ENCODE measurements at regions not wholly inside any gene's neighbourhood (a gene's known extent, or its start where the extent isn't known, plus 50 kb on each side); places are given as distances from the start of the nearest gene placed in this dataset.
"Not testable (repeated sequence)": the region's sequence is repeated elsewhere in the genome, so short reads cannot be mapped to it uniquely, and the experiment has no call there.

DNA sequence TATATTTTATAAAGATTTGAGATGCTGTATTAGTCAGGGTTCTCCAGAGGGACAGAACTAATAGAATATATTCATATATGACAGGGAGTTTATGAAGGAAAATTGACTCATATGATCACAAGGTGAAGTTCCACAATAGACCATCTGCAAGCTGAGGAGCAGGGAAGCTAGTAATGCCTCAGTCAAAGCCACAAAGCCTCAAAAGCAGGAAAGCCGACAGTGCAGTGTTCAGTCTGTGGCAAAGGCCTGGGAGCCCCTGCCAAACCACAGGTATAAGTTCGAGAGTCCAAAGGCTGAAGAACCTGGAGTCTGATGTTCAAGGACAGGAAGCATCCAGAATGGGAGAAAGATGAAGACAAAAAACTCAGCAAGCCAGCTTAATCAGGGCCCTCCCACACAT, 382.2 kb downstream of the LRRC70 start:
- DNase-seq = no peak

DNA sequence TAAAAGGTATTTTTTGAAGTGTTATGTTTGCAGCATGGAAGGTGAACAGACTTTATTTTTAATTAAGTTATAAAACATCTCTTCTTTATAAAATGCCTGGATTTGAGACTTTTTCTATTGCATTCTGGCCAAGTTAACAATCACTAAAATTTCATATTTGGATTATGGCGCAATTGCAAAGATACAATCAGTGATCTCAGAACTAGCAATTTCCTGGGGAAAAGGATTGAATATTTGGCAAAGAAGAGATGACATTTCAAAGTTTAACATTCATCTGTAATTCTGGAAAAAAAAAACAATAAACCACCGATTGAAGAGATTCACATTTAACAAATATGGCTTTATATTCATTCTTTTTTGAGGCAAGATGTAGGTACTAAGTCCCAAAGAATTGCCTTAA, 378.0 kb downstream of the LRRC70 start:
- no peak for DNase-seq

DNA sequence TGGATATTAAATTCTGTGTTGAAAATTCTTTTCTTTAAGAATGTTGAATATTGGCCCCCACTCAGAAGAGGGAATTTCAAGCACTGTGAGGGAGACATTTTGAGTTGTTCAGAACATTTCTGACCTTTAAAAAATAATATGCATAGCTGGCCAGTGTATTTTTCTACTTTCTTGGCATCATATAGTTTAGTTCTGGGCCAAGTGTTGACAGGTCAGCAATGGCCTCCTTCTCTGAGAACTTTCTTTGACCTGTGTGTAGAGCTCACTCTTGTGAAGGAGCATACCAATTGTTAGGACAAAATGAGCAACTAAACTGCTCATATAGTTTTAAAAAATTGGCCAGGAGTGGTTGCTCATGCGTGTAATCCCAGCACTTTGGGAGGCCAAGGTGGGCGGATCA, 376.0 kb downstream of the LRRC70 start:
- no peak for DNase-seq

DNA sequence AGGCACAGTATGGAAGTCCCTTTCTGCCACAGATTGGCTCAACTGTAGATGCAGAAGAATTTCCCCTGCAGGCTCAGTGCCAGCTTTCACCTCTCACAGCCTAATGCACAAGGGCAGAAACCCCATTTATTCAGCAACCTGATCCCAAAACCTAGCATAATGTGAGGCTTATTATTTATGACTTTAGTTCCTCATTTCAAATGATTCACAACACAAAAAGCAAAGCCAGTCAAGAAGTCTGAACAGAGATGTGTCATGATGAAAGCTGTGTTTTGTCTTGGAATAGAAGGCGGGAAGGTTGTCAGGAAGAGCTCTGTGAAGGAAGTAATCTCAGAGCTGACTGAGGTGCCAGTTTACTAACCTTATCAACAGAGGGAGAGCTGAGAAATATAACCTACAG, 369.7 kb downstream of the LRRC70 start:
- DNase-seq = no peak

DNA sequence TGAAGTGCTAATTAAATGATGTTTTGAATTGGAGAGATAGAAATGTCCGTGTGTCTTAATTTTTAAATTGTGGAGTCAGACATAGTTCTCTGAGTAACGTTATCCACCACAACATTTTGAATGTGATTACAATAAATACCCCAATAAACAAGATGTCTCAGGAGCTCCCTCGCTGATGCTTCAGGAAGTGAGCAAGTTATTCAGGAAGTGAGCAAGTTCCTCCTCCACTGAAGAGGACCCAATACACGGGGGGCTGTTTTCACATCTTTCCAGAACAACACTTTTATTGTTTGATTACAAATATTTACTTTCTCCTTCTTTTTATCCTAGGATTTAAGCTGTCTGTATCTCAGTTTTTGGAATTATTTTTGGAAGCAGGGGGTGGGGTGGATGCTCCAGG, 363.8 kb downstream of the LRRC70 start:
- DNase-seq = no peak

DNA sequence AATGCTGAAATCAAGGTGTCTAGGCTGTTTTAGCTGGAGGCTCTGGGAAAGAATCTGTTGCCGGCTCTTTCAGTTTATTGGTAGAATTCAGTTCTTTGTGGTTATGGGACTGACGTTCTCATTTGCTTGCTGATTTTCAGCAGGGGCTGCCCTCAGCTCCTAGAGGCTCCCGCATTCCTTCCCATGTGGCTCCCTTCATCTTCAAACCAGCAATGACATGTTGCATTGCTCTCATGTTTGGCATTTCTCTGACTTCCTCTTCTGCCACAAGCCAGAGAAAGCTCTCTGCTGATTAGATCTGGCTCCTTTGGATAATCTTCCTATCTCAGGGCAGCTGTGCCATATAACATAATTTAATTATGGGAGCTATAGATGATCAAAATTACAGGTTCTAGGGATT, 360.3 kb downstream of the LRRC70 start:
- no peak for DNase-seq

DNA sequence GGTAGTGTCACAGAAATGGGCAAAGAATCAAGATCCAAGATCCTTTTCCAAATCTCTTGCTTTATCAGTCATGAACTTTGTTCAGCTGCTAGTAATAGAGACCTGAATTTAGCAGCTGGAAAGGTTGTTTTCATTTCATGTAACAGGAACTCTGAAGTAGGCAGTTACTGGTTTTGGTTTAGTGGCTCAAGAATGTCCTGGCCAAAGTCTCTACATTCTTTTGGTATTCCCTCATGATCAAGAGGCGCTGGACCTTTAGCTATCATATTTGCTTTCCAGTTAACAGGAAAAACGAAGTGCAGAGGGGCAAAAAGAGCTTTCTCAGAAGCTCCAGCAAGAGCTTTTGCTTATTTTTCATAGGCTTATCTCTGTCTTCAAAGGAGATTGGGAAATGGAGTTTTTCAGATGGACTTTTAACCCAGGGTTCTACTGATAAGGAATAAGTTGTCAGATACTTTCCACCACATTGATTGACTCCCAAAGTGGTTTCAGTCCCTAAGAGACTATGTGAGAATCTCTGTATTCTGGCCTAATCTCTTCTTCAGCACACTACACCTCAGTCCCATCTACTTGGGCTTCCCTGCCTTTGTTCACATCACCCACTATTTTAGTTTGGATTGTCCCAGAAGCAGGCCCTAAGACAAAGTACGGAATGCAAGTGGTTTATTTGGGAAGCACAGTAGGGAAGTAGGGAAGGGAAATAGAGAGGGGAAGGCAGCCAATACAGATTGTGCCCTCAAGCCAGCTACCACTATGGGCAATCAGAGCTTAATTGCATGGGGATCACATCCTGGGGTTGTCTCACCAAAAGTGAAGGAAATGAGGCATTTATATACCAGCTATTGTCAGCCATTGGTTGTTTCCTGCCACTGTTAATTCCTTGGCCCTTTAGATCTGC, 359.3 kb downstream of the LRRC70 start:
- no peak for DNase-seq

DNA sequence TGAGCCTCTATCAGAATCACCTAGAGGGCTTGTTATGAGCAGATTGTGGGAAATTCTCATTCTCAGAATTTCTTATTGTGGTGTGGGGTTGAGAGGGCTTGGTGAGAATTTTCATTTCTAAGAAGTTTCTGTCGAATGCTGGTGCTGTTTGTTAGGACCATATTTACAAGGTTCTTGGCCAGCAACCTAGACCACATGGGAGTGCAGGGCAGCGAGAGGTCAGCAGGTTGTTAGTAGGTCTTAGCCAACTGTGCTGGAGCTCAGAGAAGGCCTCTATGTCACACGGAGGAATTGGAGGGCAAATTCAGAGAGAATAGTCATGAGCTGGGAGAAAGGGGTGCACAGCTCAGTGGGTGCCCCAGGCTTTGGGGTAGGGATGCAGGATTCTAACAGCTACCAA, 357.0 kb downstream of the LRRC70 start:
- DNase-seq = no peak

DNA sequence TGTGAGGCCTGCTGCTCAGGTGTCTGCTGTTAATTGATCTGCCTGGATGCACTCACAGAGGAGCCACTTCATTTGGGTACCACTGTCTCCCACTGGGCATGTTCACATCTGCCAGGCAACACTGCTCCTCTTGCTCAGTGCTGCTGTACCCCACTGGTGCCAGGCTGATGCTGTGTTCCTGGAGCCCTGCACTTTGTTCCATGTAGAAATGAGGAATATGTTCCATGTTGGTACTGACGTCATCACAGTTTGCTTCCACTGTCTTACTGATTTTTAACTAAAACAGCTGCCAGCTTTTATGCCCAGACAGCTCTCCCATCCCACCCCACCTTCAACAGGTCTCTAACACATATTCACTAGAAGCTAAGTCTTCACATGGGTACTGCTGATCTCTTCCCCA, 355.7 kb downstream of the LRRC70 start:
- no peak for DNase-seq

DNA sequence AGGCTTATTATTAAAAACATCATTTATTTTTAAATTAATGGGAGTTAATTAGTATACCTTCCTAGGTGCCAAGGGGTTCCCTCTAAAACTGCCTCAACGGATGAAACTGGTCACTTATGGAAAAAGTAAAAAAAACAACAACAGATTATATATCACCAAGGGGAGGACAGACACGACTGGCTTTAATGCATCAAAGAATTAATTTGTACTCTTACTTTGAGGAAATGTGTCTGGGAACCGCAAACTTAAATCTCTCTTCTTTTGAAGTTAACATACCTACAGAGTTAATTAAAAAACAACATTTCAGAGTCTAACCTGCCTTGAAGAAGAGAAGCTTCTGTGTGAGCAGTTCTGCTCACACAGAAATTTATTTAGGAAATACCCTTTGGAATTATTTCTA, 354.6 kb downstream of the LRRC70 start:
- no peak for DNase-seq

DNA sequence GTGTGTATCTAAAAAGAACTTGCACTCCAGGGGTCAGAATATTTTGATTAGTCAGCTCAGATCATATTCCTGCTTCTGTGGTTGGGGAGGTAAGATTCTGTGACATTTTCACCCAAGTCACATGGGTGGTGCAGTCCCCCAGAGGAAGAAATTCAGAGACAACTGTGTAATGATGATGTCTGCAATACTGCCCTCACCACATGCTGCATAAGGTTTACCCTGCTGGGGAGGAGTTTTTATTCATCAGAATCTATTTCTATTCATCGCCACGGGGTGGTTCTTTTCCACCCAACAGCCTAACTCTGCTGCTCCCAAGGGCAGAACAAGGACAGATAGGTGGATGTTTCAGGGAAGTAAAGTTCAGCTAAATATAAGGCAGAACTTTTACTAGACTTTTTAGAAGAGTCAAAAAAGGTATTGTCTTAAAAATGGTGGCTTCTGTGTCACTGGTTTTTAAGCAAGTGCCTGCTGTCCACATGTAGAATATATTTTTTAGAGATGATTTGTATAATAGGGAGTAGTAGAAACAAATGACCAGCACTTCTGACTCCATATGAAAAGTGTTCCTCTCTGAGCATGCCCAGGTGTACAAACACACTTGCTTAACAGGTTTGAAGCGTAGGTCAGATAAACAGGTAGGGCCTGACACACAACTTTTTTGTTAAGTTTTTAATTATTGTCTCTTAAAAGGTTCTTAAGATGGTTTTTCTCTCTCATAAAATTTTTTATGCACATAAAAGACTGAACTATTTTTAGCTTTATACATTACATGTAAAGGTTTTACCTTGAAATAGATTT, 352.7 kb downstream of the LRRC70 start:
- DNase-seq = no peak

DNA sequence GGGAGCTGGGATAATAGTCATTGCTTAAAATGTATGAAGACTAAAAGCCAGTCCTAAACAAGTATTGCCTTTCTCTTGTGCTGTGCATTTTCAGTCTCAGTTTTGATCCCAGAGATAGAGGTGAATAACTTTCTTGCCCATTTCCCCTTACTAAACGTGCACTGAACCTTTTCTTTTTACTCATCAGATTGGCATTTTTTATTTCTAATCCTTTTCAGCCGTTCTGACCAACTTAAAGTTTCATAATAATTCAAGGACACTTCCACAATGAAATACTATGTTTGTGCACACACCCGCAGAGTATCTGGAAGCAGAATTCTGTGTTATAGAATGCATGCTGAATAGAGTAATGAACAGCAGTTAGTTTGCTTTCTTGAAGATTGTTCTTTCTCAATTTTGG, 343.6 kb downstream of the LRRC70 start:
- no peak for DNase-seq

DNA sequence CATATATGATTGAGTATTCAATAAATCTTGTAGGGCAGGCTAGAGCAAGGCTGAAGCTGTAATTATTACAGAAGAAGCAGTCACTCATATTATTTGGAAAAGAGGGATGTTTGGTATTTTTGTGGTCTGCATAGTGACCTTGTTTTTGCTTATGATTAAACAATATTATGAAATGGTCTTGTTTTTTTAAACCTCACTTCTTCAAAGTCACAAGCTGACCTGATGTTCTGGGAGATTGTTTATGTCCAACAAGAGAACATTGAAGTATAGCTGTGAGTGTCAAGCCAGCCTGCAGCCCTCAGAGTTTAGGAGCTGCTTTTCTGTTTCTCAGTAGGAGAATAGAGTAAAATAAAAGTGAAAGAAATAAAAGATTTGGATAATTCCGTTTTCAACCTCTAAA, 342.2 kb downstream of the LRRC70 start:
- DNase-seq = no peak

DNA sequence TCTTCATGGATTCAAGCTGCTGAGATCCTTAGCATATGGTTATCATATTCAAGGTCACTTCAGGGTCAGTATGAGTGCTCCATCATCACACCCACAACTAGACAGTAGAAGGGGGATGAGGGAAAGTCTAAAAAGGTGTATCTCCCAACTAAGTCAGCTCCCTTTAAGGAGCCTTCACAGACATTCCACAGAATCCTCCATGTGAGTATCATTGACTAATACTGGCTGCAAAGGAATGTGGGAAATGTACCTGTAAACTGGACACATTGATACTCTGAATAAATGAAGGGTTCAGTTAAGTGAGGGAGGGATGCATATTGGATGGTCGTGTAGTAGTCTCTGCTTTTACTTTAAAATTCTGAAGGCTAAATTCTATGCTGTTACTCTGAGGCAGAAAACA, 330.7 kb downstream of the LRRC70 start:
- no peak for DNase-seq

DNA sequence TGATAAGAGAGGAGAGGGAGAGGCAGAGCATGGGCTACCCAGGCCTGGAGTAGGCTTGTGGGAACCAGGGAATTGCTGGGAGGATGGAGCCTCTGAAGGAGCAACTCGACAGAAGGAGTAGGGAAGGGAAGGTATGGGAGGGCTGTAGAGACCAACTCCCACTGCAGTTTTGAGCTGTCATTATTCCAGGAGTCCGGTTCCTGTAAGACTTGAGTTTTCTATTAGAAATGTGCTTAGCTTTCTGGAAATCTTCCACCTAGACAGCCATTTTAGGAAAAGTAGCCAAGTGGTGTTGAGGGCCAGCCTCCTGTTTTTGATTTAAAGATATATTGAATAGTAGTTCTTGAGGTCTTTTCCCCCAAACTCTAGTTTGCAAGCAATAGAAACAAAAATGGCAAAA, 323.5 kb downstream of the LRRC70 start:
- DNase-seq = no peak

DNA sequence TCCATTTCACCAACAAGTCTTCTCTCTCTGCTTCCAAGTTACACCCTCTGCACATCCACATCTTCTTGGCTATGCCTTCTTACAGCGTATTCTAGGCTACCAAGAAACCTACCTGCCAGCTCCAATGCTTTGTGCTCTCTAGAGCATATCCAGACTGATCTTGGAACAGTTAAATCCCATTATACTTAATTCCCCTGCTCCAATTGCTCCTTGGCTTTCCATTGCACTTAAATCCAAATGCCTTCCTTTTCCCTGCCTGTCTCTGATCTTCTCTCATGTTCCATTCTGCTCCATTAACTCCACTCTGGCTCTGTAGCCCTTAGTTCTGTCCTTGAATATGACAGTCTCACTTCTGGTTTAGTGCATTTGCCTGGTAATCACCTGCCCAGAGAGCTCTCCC, 322.4 kb downstream of the LRRC70 start:
- no peak for DNase-seq

DNA sequence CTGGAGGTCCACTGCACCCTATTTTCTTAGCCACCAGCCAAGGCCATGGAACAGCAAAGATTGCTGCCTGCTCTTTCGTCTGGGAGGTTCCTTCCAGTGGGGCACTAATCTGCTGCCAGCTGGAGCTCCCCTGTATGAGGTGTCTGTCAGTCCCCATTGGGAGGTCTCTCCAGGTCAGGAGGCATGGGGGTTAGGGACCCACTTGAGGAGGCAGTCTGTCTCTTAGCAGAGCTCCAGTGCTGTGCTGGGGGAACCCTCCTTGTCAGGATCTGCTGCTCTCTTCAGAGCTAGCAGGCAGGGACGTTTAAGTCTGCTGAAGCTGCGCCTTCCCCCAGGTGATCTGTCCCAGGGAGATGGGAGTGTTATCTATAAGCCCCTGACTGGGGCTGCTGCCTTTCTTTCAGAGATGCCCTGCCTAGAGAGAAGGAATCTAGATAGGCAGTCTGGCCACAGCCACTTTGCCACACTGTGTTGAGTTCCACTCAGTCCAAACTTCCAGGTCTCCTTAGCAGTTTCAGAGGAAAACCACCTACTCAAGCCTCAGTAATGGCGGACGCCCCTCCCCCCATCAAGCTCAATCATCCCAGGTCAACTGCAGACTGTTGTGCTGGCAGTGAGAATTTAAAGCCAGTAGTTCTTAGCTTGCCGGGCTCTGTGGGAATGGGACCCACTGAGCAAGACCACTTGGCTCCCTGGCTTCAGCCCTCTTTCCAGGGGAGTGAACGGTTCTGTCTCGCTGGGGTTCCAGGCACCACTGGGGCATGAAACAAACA, 317.7 kb downstream of the LRRC70 start:
- no peak for DNase-seq

DNA sequence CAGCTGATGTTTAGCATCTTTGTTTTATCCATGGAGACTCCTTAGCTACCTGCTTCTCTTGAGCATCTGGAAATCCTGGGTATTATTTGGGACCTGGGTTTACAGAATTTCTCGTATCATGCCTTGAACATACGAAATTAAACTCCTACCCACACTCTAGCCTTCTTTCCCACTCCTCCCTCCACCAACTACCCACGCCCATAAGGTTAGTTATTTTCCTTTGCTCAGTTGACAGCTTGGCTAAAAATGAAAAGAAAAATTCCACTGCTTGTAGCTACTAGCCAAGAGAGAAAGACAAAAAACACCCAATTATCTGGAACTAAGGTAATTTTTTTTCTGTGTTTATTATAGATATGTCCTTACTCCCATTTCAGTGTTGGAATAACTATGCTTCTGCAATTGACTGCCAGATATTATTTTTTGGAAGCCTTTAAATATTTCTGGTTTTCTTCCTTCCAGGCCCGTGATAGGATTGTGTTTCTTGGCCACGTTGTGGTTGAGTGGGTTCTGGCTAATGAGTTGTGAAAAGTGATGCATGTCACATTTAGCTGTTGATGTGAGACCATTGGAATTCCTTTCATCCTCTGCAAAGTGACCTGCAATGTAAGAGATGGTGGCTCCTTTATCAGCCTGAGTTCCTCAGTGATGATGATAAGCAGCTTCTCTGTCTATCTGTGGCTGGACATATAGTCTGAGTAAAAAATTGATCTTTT, 308.1 kb downstream of the LRRC70 start:
- no peak for DNase-seq

DNA sequence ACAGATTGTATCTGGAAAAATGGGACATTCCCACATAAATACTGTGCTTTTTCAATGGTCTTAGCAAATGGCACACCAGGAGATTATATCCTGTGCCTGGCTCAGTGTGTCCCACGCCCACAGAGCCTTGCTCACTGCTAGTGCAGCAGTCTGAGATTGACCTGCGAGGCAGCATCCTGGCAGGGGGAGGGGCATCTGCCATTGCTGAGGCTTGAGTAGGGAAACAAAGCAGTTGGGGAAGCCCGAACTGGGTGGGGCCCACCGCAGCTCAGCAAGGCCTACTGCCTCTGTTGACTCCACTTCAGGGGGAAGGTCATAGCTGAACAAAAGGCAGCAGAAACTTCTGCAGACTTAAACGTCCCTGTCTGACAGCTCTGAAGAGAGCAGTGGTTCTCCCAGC, 258.7 kb downstream of the LRRC70 start:
- DNase-seq = not testable (repeated sequence)

DNA sequence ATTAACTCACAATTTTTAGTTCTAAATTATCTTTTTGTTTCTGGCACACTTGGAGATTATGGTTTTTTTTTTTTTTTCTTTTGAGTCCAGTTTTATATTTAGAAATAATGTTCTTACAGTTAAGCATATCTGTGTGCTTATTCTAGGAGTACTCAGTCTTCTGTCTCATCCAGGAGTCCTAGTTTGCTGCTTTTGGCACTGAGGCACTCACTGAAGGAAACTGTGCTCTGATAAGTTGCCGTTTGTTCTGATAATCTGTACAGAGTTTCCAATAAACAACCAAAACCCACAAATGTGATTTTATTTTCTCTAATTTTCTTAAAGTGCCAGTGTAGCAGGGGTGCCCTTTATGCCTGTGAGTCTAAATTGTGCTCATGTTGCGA, 251.0 kb downstream of the LRRC70 start:
- DNase-seq = no peak

DNA sequence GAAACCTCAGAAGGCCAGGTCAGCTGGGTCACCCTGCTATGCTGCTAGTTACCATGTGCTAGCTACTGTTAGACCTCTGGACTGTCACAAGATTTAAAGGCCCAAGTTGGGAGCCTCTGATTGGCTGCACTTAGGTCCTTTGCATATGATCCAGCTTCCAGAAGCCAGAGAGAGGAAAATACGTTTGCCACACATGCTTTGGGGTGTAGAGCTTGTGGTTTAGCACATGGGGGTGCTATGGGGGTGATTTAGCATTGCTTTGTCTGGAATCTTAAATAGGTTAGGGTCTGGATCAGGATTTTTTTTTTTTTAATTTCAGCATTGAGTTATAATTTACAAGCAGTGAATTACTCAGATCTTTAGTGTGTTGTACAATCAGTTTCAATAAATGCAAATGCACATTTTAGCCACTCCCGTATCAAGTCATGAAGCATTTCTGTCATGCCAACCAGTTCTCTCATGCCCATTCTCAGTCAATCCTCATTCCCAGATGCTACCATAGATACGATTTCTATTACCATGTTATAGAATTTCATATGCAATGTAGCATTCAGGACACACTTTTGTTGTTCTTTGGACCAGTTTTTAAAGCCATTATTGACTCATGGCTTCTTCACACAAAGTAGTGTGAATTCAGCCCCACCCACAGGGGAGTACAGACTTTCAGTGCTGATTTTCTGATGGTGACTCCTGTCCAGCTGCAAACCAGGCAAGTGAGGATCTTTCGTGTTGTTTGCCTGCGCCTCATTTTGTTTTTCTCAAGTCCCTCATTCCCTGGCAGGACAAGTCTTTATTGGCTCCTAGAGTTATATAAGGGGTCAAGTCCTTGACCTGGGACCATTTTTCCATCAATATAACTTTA, 250.4 kb downstream of the LRRC70 start:
- no peak for DNase-seq
